Iris pigment epithelial cell (primary cell): ENCODE measurements at regions not wholly inside any gene's neighbourhood (a gene's known extent, or its start where the extent isn't known, plus 50 kb on each side); places are given as distances from the start of the nearest gene placed in this dataset.

ENCODE experiments used
- DNase-seq: peaks from one replicate; pipeline ENCODE4 v3.0.0-alpha.2; 2011; ENCODE audit warnings: low read depth

- no peak for DNase-seq
These were observed 59.8 kb upstream of the TBPL2 start for GRCh38 chr14:55500219-55500701.

GRCh38 chr14:55500708-55501107 lies 60.3 kb upstream of the TBPL2 start:
- DNase-seq = no peak

GRCh38 chr14:55502746-55503284 lies 62.4 kb upstream of the TBPL2 start:
- no peak for DNase-seq

GRCh38 chr14:55505846-55506245 lies 65.4 kb upstream of the TBPL2 start:
- no peak for DNase-seq

- peak; percentile 11 for DNase-seq
These were observed 68.3 kb upstream of the TBPL2 start for GRCh38 chr14:55508676-55509075.

- no peak for DNase-seq
These were observed 67.6 kb upstream of the KTN1 start for GRCh38 chr14:55512421-55512820.

GRCh38 chr14:55513491-55513890 lies 66.5 kb upstream of the KTN1 start:
- DNase-seq = no peak

GRCh38 chr14:55514819-55515490 lies 65.1 kb upstream of the KTN1 start:
- peak; percentile 87 for DNase-seq

GRCh38 chr14:55516776-55517175 lies 63.2 kb upstream of the KTN1 start:
- DNase-seq = no peak

- DNase-seq = no peak
These were observed 61.6 kb upstream of the KTN1 start for GRCh38 chr14:55518391-55518790.

- DNase-seq = no peak
These were observed 60.4 kb upstream of the KTN1 start for GRCh38 chr14:55519473-55520080.

GRCh38 chr14:55523321-55523720 lies 56.7 kb upstream of the KTN1 start:
- DNase-seq = no peak
